Endothelial cell (in vitro differentiated cells): ENCODE measurements at regions not wholly inside any gene's neighbourhood (a gene's known extent, or its start where the extent isn't known, plus 50 kb on each side); places are given as distances from the start of the nearest gene placed in this dataset.

Experiments
- DNase-seq: peaks from one replicate; pipeline ENCODE4 v3.0.0; 2021; ENCODE audit warnings: low spot score
- H3K27ac Mint-ChIP-seq: one replicate; pipeline ENCODE4 v1.8.0; 2021; ENCODE audit warnings: mixed read lengths, inconsistent platforms; ENCODE audit not compliant: unreplicated experiment
- H3K27me3 Mint-ChIP-seq: one replicate; pipeline ENCODE4 v1.8.0; 2021; ENCODE audit warnings: mild to moderate bottlenecking, moderate library complexity, mixed read lengths, inconsistent platforms; ENCODE audit not compliant: unreplicated experiment
- H3K36me3 Mint-ChIP-seq: one replicate; pipeline ENCODE4 v1.8.0; 2021; ENCODE audit warnings: mild to moderate bottlenecking, low read depth, mixed read lengths, inconsistent platforms; ENCODE audit not compliant: unreplicated experiment
- H3K4me1 Mint-ChIP-seq: one replicate; pipeline ENCODE4 v1.8.0; 2021; ENCODE audit warnings: mild to moderate bottlenecking, mixed read lengths, inconsistent platforms; ENCODE audit not compliant: unreplicated experiment
- H3K4me3 Mint-ChIP-seq: one replicate; pipeline ENCODE4 v1.8.0; 2021; ENCODE audit warnings: mild to moderate bottlenecking, mixed read lengths, inconsistent platforms; ENCODE audit not compliant: unreplicated experiment
- H3K9me3 Mint-ChIP-seq: one replicate; pipeline ENCODE4 v1.8.0; 2021; ENCODE audit warnings: mixed read lengths, inconsistent platforms; ENCODE audit not compliant: unreplicated experiment
- TF ChIP-seq, protein P1 (sequence below): fragments of 200-600 bp; sonication (generic); IDR thresholded peaks from one replicate; pipeline ENCODE4 v1.5.0; 2021; ENCODE audit warnings: antibody characterized with exemption; ENCODE audit not compliant: unreplicated experiment

DNA sequence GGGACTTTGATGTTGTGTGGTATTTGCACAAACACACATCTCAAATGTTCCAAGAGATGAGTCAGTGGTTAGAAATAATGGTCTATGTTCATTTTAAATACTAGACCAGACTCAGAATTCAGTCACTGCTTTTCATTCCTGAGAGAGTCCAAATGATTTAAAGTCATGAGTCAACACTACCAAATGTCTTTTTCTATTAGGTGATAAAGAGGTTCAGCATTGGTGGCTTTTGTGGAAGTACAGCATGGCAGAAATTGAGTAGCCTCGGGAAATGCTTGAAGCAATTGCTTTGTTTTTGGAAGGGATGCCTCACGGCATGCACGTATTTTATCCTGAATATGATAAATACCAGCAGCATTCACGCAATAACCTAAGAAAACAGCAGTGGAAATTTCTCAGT is 115.7 kb downstream of the DIO2 start:
- H3K27ac Mint-ChIP-seq, result no peak overlapping the region
- DNase-seq, result no peak
- H3K36me3 Mint-ChIP-seq, result no peaks in the 10 kb centered on the region
- no peak overlapping the region for H3K4me3 Mint-ChIP-seq
- H3K4me1 Mint-ChIP-seq, result no peaks in the 10 kb centered on the region
- H3K9me3 Mint-ChIP-seq, result no peaks in the 10 kb centered on the region
- TF ChIP-seq, protein P1, sequence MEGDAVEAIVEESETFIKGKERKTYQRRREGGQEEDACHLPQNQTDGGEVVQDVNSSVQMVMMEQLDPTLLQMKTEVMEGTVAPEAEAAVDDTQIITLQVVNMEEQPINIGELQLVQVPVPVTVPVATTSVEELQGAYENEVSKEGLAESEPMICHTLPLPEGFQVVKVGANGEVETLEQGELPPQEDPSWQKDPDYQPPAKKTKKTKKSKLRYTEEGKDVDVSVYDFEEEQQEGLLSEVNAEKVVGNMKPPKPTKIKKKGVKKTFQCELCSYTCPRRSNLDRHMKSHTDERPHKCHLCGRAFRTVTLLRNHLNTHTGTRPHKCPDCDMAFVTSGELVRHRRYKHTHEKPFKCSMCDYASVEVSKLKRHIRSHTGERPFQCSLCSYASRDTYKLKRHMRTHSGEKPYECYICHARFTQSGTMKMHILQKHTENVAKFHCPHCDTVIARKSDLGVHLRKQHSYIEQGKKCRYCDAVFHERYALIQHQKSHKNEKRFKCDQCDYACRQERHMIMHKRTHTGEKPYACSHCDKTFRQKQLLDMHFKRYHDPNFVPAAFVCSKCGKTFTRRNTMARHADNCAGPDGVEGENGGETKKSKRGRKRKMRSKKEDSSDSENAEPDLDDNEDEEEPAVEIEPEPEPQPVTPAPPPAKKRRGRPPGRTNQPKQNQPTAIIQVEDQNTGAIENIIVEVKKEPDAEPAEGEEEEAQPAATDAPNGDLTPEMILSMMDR, result no peak
- no peaks in the 10 kb centered on the region for H3K27me3 Mint-ChIP-seq

DNA sequence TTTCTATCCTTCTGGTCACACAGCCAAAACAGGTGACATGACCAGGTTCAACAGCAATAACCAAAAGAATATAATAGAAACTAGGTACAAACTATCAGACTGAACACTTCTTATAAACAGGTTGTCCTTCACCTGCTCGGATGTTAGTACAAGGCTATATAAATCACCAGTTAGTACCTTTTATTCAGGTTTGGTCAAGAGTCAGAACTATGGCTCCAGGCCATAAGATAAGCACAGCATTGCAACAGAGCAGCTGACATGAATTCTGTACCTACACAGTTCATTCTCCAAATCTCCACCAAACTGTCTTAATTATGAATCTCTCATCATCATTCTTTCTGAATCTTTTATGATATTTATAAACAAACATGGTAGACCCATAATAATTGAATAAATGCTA is 123.9 kb downstream of the DIO2 start:
- Mint-ChIP-seq H3K4me1 (no peaks in the 10 kb centered on the region), H3K4me3 (no peak overlapping the region), H3K36me3 (no peaks in the 10 kb centered on the region), H3K27me3 (no peaks in the 10 kb centered on the region), H3K9me3 (no peaks in the 10 kb centered on the region), H3K27ac (no peak overlapping the region)
- TF ChIP-seq, protein P1, result no peak
- no peak for DNase-seq

DNA sequence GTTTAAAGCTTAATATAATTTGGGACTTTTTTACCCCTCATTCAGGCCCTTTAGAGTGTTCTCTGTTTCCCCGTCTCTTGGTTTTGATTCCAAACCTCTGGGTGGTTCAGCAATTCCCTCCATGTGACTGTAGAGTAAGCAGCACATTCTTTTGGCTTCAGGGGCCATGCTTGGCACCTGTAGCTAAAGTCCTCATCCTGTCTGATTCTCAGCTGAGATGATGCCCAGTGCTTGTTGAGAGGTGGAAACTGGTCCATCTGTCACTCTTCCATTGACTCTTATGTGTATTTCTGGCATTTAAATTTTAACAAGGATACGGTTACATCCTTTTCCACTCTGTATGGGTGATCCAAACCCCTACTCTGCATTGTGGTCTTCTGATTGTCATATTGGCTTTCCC is 127.1 kb downstream of the DIO2 start:
- Mint-ChIP-seq H3K4me1 (no peaks in the 10 kb centered on the region), H3K9me3 (no peaks in the 10 kb centered on the region), H3K36me3 (no peaks in the 10 kb centered on the region), H3K27me3 (no peaks in the 10 kb centered on the region), H3K4me3 (no peak overlapping the region), H3K27ac (no peak overlapping the region)
- no peak for DNase-seq
- TF ChIP-seq, protein P1, result no peak

DNA sequence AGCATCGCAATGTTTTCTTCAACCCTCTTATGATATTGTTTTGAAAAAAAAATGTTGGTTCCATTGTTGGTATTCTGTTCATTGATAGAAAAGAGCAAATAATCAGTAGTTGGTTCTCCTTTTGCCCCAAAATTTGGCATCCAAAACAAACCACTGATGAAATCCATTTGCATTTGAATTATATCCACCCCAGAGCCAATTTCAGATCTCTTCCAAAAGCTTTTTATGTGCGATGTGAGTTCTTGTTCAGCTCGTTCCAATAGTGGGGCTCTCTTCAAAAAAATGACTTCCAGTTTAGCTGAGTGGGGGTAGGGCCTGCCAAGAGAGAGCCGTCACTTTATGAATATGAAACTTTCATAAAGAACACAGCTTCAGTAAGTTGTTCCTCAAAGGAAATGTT is 130.7 kb downstream of the DIO2 start:
- no peaks in the 10 kb centered on the region for H3K27me3 Mint-ChIP-seq
- H3K36me3 Mint-ChIP-seq, result no peaks in the 10 kb centered on the region
- H3K4me1 Mint-ChIP-seq, result no peaks in the 10 kb centered on the region
- TF ChIP-seq, protein P1, result no peak
- no peak overlapping the region for H3K4me3 Mint-ChIP-seq
- no peak for DNase-seq
- no peak overlapping the region for H3K27ac Mint-ChIP-seq
- H3K9me3 Mint-ChIP-seq, result no peaks in the 10 kb centered on the region

DNA sequence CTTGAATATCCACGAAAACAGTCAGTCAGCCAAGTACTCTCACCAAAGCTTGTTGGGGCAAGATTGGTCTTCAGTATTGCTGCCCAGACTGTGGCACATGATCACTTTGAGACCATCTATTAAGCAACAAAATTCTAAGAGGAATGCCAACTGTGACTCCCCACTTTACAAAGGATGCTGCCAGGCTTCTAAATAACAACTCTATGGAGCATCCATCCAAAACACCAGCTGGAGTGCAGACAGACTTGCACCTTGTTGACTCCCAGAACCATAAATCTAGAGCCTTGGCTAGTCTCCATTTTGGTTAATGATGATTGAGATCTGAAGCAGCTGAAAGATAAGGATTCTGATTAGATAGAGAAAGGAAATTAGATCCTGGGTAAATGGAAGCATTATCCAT is 132.8 kb downstream of the DIO2 start:
- no peaks in the 10 kb centered on the region for H3K36me3 Mint-ChIP-seq
- no peak for DNase-seq
- no peaks in the 10 kb centered on the region for H3K27me3 Mint-ChIP-seq
- H3K4me1 Mint-ChIP-seq, result no peaks in the 10 kb centered on the region
- TF ChIP-seq, protein P1, result no peak
- no peaks in the 10 kb centered on the region for H3K9me3 Mint-ChIP-seq
- no peak overlapping the region for H3K4me3 Mint-ChIP-seq
- H3K27ac Mint-ChIP-seq, result no peak overlapping the region
